Endometrial microvascular endothelial cells (primary cell): ENCODE measurements at regions not wholly inside any gene's neighbourhood (a gene's known extent, or its start where the extent isn't known, plus 50 kb on each side); places are given as distances from the start of the nearest gene placed in this dataset.

ENCODE experiments used
- in situ Hi-C: cut with HindIII; loops from 2 replicates; pipeline ENCODE4 v1.10.0; 2017; ENCODE audit warnings: low sequenced_read_pairs, low pct_unique_long_range_greater_than_20kb; ENCODE audit errors: inconsistent ontology term

DNA sequence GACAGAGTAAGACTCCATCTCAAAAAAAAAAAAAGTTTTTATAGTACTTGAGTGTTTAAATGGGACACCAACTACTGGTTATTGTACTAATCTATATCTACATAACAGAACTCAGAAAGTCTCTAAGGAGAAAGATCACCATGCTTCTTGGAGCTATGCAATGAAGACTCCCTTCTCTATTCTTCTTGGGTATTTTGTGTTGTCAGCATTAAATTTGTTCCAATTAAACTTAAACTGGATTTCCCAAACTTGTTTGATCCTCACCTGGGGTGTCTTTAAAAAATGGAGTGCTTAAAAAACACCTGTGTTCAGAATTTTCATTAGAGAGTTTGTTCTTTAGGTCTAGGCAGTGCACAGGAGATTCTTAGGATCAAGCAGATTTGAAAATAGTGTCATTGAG is 536.0 kb downstream of the GATA3 start:
- in situ Hi-C loops, result no loop called here

DNA sequence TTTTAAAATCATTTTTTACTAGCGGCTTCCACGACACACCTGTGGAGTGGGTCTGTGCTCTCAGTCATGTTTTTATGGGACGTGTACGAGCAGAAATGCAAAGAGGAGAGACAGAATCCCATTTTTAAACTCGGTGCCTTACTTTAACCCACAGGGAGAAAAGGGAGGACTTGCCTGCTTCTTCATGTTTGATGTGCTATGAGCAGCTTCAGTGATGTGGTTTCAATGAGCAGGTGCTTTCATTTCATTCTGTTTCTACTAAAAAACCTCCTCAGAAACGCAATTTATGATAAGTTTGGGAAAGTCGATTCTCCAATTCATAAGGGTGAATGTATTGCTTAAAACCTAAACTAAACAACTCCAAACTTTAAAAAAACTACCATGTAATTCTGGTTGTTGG is 537.2 kb downstream of the GATA3 start:
- in situ Hi-C loops, result no loop called here

DNA sequence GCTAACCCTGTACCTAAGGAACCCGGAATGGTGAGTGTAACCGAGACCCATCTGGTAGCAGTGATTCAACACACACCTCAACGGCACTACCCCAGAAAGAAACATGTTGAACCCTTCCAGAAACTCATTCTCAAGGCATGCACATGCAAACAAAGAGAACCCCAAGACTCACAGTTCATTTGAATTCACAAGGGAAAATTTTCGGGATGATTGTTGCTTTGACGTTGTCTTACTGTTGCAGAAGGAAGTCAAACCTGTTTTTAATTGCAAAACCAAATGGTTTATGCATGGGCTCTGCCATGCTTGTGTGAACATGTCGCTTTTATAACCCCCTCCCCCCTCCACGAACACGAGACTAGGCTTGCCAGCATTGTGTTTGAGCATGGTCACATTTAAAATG is 539.7 kb downstream of the GATA3 start:
- in situ Hi-C loops, result no loop called here

DNA sequence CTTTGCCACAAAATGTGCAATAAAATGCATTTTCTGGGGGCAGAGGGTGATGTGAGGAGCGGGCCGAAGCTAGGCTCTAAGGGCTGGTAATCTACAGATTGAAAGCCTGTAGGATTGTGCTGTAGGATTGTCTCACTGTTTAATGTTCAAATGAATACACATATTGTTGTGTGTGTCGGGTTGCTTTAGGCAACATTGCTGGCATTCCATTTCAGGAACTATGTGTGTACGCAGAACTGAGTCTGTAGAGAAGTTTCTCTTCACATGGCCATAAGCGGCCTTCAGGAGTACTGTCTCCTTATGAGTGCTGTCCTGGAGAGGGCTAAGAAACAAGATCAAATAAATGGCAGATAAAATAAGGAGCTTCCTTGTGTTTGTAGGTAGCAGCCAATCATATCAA is 540.2 kb downstream of the GATA3 start:
- in situ Hi-C loops, result no loop called here

DNA sequence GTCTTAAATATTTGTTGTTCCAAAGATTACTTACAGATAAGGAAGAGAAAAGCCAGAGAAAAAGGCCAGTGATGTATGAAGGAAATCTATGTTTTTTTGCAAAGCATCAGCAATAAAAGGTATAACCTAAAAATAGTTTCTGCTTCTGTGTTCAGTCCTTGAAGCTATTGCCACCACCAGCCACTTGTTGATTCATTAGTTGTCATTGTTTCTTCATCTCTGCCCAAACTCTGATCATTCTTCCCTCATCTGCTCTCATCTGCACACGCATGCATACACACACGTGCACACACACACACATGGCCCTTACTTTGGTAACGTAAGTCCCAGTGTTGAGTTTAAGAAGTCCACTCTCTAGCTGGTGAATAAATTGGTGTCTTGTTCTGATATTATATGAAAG is 540.7 kb downstream of the GATA3 start:
- in situ Hi-C loops, result no loop called here

DNA sequence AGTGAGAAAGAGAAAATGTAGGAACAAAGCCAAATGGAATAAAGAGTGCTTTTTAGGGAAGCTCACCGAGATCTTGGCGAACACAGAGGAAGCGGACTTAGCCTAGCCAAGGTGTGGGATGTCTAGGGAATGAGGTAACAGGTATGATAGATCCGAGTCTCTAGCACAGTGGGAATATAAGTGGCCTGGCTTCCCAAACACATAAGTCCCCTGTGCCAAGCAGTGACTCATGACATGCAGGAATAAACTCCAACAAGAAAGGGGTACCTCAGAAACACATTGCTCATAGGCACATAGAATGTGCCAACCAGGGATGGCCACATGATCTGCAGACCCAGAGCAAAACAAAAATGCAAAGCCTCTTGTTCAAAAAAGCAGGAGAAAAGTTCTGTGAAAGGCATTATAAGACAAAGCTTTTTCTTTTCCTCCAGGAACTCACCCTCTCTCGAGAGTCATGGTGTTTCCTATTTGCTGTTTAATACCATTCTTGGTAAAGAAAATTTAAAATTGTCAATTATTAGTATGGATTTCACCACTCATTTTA is 542.5 kb downstream of the GATA3 start:
- in situ Hi-C loops, result no loop called here

DNA sequence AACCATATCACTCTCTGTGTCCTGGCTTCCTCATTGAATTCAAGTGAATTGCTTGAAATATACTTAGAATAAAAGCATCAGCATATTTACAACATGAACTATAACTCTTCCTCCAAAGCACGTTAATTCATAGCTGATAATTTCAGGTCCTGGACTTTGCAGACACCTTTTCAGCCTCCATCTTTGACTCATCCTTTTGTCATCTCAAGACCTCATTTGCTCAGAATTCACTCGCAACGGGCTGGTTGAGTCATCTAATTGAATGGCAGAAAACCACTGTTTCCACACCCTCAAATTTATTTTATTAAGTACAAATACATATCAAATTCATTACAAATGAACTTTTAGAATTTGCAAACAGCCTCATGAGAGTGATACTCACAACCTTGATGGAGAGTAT is 545.7 kb downstream of the GATA3 start:
- in situ Hi-C loops, result no loop called here

DNA sequence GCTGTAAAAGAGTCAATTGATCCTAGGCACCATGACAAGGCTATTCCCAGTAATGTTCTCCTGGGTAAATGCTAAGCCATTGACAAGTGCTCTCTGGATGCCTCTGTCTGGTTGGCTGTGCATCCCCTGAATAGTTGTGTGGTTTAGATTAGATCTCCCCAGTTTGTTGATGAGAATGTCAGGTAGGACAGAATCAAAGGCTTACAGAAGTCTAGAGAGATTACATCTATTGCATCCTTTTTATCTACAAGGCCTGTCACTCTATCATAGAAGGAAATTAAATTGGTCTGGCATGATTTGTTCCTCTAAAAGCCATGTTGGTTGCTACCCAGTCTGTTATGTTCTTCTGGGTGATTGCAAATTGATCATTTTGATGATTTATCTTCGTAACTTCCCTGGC is 548.3 kb downstream of the GATA3 start:
- in situ Hi-C loops, result no loop called here

DNA sequence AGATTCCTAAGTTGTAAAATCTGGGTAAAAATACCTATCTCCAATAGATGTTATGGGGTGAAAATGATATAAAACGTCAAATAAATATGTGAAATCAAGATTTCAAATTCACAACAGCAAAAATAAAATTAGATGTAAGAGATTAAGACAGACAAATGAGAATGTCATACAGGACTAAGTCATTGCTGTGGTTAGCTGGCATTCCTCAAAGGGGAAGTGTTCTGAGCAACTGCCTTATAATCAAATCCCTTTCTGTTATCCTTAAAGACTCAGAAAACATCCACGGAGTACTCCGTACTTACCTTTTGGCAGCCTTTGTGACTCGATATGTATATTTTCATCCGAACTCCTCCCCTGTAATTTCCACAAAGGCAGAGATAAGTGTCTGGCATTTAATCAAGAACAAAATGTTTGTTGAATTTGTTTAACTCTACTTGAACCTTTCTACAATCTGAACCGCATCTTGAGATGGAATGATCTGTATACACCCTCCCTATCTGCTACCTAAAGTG is 559.6 kb downstream of the GATA3 start:
- in situ Hi-C loops, result no loop called here

DNA sequence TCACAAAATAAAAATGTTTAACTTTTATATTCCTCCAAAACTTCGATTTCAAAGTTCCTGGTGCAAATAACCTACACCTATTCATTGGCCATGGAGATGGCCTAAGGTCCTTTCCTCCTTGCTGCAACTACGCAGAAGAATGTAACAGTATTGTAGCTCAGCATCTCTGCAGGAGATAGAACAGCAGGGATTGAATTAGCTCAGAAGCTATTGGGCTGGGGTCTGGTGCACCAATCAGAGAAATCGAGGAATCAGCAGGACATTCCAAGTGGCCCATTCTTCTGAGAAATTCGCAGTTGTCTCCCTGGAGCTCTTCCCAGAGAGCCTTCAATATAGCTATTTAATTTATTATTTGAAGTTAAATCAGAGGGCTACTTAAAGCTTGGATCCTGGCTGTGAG is 560.6 kb downstream of the GATA3 start:
- in situ Hi-C loops, result no loop called here

DNA sequence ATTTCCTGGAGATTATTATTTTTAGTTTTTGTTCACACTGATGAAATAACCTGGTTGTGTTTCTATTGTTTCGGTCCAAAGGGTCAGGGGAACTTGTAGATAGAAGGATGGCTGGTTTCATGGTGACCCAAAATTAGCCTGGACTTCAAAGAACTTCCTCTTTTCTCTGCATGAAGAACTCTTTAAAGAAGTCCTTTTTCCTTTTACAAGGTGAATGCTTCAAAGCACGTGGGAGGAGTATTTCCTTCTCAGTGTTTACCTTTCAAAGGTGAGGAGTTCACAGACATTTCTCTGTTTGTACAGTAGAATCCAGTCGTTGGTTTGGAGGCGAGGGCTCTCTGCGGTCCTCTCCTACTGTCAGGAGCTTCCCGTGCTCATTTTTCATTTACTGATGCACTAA is 561.7 kb downstream of the GATA3 start:
- in situ Hi-C loops, result no loop called here

DNA sequence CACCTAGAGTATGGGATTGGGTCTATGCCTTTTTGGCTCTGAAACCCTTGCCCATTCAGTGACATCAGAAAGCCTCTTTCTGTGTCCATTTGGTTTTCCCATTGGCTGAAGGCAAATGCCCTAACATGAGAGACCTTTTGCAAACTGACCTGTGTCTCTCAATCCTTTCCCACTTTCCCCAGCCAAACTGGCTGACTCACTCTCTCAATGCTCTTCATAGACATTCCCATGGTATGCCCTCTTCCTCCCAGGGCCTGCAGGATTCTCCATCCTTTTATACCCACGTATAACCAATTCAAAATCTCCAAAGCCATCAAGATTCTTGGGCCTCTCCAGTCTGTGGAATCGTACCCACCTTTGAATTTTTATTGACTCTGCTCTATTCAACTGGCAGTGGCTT is 563.3 kb downstream of the GATA3 start:
- in situ Hi-C loops, result no loop called here

DNA sequence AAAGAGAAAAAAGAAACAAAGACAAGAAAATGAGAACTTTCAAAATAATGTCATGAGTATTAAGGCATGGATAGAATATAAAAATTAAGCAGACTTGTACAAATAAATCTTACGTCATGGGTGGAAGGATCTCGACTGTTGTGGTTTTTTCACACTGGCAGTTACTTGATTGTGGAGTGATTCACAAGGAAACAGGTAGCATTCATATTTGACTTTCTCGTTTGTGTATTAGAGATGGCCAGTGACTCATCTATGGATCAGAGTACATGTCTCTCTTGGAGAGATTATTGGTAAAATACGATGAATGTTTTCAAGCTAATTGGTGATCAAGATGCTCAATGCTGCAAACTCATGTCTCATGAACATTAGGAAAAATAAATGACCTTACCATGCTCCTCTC is 564.3 kb downstream of the GATA3 start:
- in situ Hi-C loops, result no loop called here

DNA sequence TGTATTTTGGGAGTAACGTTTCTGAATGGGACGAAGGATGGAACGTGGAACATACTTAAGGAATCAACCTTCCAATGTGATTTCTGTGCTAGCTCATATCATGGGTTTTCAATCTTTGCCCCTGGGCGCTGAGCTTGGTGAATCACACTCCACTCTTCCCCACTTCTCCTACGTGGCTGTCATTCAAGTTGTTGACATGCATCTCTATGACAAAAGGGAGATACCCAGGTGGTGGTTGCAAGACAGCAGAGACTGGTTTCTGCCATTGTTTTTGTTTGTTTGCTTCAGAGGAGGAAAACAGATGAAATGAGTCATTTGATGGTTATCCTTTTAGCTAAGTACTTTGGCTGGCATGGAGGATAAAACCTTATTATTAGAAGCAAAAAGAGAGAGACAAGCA is 573.9 kb downstream of the GATA3 start:
- in situ Hi-C loops, result no loop called here

DNA sequence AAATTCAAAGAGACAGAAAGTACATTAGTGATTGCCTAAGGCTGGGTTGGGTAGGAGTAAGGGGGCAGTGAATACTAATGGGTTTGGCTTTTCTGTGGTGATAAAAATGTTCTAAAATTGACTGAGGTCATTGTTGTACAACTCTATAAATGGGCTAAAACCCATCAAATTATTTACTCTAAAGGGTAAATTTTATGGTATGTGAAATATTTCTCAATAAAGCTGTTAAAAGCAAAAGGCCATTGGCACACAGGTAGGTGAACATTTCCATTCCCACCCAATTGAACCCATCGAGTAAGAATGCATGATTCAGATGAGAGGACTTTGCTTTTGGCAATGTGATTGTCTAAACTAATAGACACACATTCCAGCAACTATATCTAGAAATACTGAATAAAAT is 579.4 kb downstream of the GATA3 start:
- in situ Hi-C loops, result no loop called here

DNA sequence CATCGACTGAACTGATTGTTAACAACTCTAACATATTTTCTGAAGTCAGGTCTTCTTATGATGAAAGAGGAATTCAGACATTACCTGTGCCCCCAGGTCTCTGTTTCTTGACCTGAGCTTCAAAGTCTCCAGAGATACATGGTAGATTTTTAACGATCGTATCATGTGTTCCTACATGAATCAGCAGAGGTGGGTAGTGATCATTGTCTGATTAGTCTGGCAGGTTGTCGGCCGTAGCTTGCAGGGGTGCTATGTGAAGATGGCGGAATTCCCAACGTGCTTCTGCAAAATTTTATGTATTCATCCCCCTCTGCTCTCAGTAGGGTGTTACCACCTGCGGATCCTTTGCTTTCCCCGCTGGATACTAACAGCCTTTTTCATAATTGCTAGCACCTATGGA is 581.9 kb downstream of the GATA3 start:
- in situ Hi-C loops, result no loop called here

DNA sequence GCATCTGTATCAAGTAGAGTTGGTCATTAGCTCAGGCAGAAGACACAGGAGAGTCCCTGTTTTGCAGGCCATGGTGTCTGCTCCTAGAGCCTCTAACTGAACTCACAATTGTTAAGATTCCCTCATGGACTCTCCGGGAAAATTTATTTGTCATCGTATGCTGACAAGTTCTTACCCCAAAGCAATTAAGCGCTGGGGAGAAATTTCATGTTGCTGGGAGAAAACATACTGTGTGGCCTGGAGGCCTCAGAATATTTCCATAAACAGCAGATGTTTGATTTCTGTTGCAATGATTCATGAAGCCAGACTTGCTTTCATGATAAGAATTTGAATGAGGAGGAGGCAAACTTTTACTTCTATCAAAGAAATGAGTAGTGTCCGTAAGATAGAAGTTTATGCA is 583.2 kb downstream of the GATA3 start:
- in situ Hi-C loops, result no loop called here

DNA sequence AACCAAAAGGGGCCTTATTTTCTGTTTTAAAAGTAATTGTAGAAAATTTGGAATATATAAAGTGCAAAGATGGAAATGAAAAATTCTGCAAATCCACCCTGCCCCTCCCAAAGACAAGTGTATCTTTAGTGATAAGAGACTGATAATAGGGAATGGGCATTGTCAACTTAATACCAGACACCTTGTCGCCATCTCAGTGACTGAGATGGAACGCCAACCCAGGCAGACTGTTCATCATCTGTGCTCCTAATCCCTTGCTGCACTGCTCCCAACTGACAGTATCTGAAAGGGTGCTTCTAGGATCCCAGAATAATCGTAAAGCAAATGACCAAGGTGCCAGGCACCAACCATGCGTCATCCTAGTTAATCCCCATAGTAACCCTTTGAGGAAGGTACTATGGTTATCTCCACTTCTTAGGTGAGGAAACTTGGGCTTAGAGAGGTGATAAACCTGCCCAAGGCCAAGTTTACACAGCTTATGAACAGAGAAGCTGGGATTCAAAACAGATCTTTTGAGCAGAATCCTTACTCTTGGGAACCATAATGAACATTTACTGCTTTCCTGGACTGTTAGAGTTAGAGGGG is 583.7 kb downstream of the GATA3 start:
- in situ Hi-C loops, result no loop called here

DNA sequence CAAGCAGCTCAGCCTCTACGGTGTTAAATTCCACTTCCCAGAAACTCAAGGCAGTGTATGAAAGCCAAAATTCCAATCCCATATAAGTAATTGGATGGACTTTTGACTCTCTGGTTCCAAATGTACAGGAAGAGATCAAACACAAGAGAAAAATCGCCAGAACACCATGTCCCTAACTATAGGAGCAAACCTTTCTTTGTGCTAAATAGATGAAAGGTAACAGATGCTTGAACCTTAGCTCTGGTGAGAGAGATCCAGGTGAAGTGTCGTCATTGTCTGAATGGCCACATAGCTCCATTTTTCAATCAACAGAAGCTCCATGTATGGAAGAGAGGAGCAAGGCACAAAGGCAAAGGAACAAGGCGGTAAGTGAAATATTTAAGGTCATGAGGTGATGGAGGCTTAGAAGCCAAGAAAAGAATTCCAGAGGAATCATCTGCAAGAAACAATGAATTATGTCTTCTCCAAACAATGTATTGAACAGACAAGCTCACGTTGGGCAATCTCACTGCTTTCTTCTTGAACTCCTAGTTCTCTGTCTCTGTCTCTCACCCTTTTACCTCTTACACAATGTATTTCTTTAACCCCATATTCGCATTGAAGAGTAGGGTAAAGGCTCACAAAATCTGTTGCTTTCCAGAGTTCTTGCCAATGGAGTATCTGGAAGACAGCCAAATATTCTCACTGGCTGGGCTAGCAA is 585.1 kb downstream of the GATA3 start:
- in situ Hi-C loops, result no loop called here

DNA sequence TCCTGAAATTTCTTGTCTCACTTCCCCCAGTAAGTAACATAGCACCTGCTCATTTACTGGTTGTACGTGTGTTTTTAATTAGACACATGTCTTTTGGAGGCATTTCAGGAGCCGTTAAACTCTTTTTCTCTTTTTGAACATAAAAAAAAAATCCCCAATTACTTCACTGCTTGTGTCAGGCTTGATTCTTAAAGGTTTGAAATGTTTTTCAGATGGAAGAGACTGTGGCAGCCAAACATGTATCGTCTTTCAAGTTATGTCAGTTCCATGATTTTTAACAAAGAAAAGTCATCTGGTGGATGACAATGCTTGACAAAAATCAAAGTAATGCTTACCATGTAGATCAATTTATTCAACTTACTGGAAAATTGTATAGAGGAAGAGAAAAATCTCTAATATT is 585.8 kb downstream of the GATA3 start:
- in situ Hi-C loops, result no loop called here

DNA sequence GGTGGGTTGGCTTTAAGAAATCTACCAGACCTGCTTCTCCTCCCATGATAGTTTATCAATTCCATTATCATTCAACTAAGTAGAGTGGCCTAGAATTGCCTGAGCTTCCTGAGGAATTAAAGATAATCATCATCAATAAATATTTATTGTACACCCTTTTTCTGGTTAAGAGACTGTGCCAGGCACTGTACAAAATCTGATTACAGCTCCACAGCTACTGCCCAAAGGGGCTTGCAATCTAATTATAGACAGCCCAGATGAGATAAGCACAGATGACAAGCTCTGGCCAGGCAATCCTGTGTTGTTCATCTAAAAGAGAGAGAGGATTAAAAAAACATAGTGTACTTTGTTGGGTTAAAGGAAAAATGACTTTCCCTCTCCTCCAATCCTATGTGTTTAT is 586.4 kb downstream of the GATA3 start:
- in situ Hi-C loops, result no loop called here
